Caco-2 (cell line): ENCODE measurements at regions not wholly inside any gene's neighbourhood (a gene's known extent, or its start where the extent isn't known, plus 50 kb on each side); places are given as distances from the start of the nearest gene placed in this dataset.

Experiments
- BruUV-seq: library from RNA; stranded (reverse); fragments of 400-500 nt; replicated peaks from 2 replicates; lab custom pipeline; 2021; lab: Mats Ljungman, UMichigan
- CTCF ChIA-PET: fragments of 300-600 bp; sonication (Branson Sonifier 250); formaldehyde crosslinking; loops from one replicate; lab custom pipeline; 2022; ENCODE audit warnings: antibody characterized with exemption; lab: Charles Lee
- POLR2A ChIA-PET: fragments of 300-600 bp; sonication (Branson Sonifier 250); formaldehyde crosslinking; loops from one replicate; lab custom pipeline; 2022; ENCODE audit warnings: antibody characterized with exemption; lab: Charles Lee
- DNase-seq, 2 experiments: peaks; one replicate each; pipeline versions ENCODE4 v3.0.0 to v3.0.0-alpha.2; 2020 to 2022
- H3K27me3 ChIP-seq: replicated peaks from 2 replicates; pipeline ENCODE4 v1.6.0; 2011; ENCODE audit warnings: low read length; ENCODE audit not compliant: control insufficient read depth, insufficient read depth
- H3K36me3 ChIP-seq: 2 replicates; pipeline ENCODE4 v1.5.1; 2011; ENCODE audit warnings: low read length; ENCODE audit not compliant: control insufficient read depth, insufficient read depth
- H3K4me1 ChIP-seq: fragments of 250-450 bp; sonication (Bioruptor Pico); 2 replicates; pipeline ENCODE4 v1.5.1; 2020; ENCODE audit warnings: mild to moderate bottlenecking
- H3K4me3 ChIP-seq: 2 replicates; pipeline ENCODE4 v1.5.1; 2011; ENCODE audit warnings: low read depth, mild to moderate bottlenecking, control low read depth, low read length
- H3K9me3 ChIP-seq: fragments of 250-450 bp; sonication (Bioruptor Pico); 2 replicates; pipeline ENCODE4 v1.5.1; 2020; ENCODE audit warnings: mild to moderate bottlenecking, moderate library complexity
- H3K27ac Mint-ChIP-seq: one replicate; pipeline ENCODE4 v1.8.0; 2022; ENCODE audit warnings: mixed read lengths; ENCODE audit not compliant: unreplicated experiment
- H3K27me3 Mint-ChIP-seq: one replicate; pipeline ENCODE4 v1.8.0; 2022; ENCODE audit warnings: mixed read lengths; ENCODE audit not compliant: insufficient read depth, unreplicated experiment
- H3K36me3 Mint-ChIP-seq: one replicate; pipeline ENCODE4 v1.8.0; 2022; ENCODE audit warnings: mild to moderate bottlenecking, mixed read lengths; ENCODE audit not compliant: insufficient read depth, unreplicated experiment
- H3K4me1 Mint-ChIP-seq: one replicate; pipeline ENCODE4 v1.8.0; 2022; ENCODE audit warnings: low read depth, mixed read lengths; ENCODE audit not compliant: unreplicated experiment
- H3K4me3 Mint-ChIP-seq: one replicate; pipeline ENCODE4 v1.8.0; 2022; ENCODE audit warnings: mild to moderate bottlenecking, moderate library complexity, mixed read lengths; ENCODE audit not compliant: unreplicated experiment
- H3K9me3 Mint-ChIP-seq: one replicate; pipeline ENCODE4 v1.8.0; 2022; ENCODE audit warnings: mixed read lengths; ENCODE audit not compliant: unreplicated experiment
- CTCF ChIP-seq, 2 experiments: fragments of 200-600 bp in 1 of 2; IDR thresholded peaks; 1 replicate in 1 of 2; 2 replicates in 1 of 2; pipeline versions ENCODE4 v1.5.1 to v1.8.0; 2011 to 2022; ENCODE audit warnings: antibody characterized with exemption in 1 of 2, control low read depth in 1 of 2, inconsistent platforms in 1 of 2, low read depth in 1 of 2, low read length in 1 of 2, mild to moderate bottlenecking in 1 of 2, moderate library complexity in 1 of 2; ENCODE audit not compliant: insufficient read depth in 1 of 2, severe bottlenecking in 1 of 2, unreplicated experiment in 1 of 2
- intact Hi-C: fragments of 100-400 bp; cut with micrococcal nuclease; formaldehyde crosslinking; loops from one replicate; pipeline ENCODE4 v1.10.0; 2022; ENCODE audit not compliant: unreplicated experiment

DNA sequence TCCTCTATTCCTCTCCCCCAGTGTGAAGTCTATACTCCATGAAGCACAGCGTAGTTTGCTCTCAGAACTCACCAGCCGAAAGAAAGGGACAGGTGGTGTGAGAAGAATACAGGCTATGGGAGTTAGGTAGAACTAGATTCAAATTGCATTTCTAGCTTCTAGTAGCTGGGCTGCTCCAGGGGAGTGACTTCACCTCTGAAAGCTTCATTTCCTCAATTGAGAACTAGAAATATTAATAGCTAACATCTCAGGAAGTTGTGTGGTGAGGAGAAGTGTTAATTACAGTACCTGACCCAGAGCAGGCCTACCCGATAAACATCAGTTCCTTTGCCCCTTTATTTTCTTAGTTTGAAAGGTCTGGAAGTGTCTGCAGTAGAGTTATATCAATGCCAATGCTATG lies 484.7 kb upstream of the TENM4 start:
- Mint-ChIP-seq H3K4me3 (no peak overlapping the region), H3K9me3 (no peaks in the 10 kb centered on the region), H3K27ac (no peak overlapping the region), H3K36me3 (no peaks in the 10 kb centered on the region), H3K4me1 (no peaks in the 10 kb centered on the region), H3K27me3 (no peaks in the 10 kb centered on the region)
- POLR2A ChIA-PET = no interaction called here
- intact Hi-C loops = no loop called here
- no TSS peak for BruUV-seq
- DNase-seq = no peak
- CTCF ChIA-PET = no interaction called here
- TF ChIP-seq CTCF (IDR thresholded peaks at IDR 0.05; ENCODE audit: insufficient read depth in 1 of 2, low read depth in 1 of 2, low read length in 1 of 2, severe bottlenecking in 1 of 2, unreplicated experiment in 1 of 2) = no peak
- no peak overlapping the region for H3K4me3 ChIP-seq
- H3K4me1 ChIP-seq = no peaks in the 10 kb centered on the region
- H3K36me3 ChIP-seq = no peaks in the 10 kb centered on the region
- H3K27me3 ChIP-seq = no peaks in the 10 kb centered on the region
- H3K9me3 ChIP-seq = no peaks in the 10 kb centered on the region

DNA sequence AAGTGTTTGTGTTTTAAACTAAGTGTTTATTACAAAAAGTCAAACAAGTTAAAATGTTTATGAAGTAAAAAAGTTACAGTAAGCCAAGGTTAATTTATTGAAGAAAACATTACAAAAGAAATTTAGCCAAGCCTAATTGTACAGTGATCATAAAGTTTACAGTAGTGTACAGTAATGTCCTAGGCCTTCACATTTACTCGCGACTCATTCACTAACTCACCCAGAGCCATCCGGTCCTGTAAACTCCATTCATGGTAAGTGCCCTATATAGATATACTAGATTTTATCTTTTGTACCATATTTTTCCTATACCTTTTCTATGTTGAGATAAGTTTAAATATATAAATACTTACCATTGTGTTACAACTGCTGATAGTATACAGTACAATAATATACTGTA lies 481.8 kb upstream of the TENM4 start:
- ChIA-PET CTCF (no interaction called here), POLR2A (no interaction called here)
- no peaks in the 10 kb centered on the region for H3K4me1 ChIP-seq
- H3K36me3 ChIP-seq = no peaks in the 10 kb centered on the region
- TF ChIP-seq CTCF (IDR thresholded peaks at IDR 0.05; ENCODE audit: insufficient read depth in 1 of 2, low read depth in 1 of 2, low read length in 1 of 2, severe bottlenecking in 1 of 2, unreplicated experiment in 1 of 2) = no peak
- H3K9me3 ChIP-seq = no peaks in the 10 kb centered on the region
- Mint-ChIP-seq H3K4me1 (no peaks in the 10 kb centered on the region), H3K27ac (no peak overlapping the region), H3K27me3 (no peaks in the 10 kb centered on the region), H3K4me3 (no peak overlapping the region), H3K36me3 (no peaks in the 10 kb centered on the region), H3K9me3 (no peaks in the 10 kb centered on the region)
- H3K4me3 ChIP-seq = no peak overlapping the region
- intact Hi-C loops = no loop called here
- BruUV-seq = no TSS peak
- DNase-seq = no peak
- H3K27me3 ChIP-seq = no peaks in the 10 kb centered on the region; the same call in 1 of the 2 replicates

GRCh38 chr11:79920480-79920879 lies 479.6 kb upstream of the TENM4 start:
- H3K4me1 ChIP-seq = no peaks in the 10 kb centered on the region
- no TSS peak for BruUV-seq
- Mint-ChIP-seq H3K9me3 (no peaks in the 10 kb centered on the region), H3K36me3 (no peaks in the 10 kb centered on the region), H3K27me3 (no peaks in the 10 kb centered on the region), H3K4me1 (peaks cover 2% of the 10 kb centered on the region), H3K27ac (no peak overlapping the region), H3K4me3 (no peak overlapping the region)
- DNase-seq = no peak
- H3K4me3 ChIP-seq = no peak overlapping the region
- H3K36me3 ChIP-seq = no peaks in the 10 kb centered on the region
- H3K27me3 ChIP-seq = no peaks in the 10 kb centered on the region; the same call in 1 of the 2 replicates
- POLR2A ChIA-PET = no interaction called here
- no peaks in the 10 kb centered on the region for H3K9me3 ChIP-seq
- CTCF ChIA-PET = no interaction called here
- no peak for TF ChIP-seq CTCF (IDR thresholded peaks at IDR 0.05; ENCODE audit: insufficient read depth in 1 of 2, low read depth in 1 of 2, low read length in 1 of 2, severe bottlenecking in 1 of 2, unreplicated experiment in 1 of 2)
- intact Hi-C loops = no loop called here
